ENCODE measurements at regions not wholly inside any gene's neighbourhood (a gene's known extent, or its start where the extent isn't known, plus 50 kb on each side); places are given as distances from the start of the nearest gene placed in this dataset.

DNA sequence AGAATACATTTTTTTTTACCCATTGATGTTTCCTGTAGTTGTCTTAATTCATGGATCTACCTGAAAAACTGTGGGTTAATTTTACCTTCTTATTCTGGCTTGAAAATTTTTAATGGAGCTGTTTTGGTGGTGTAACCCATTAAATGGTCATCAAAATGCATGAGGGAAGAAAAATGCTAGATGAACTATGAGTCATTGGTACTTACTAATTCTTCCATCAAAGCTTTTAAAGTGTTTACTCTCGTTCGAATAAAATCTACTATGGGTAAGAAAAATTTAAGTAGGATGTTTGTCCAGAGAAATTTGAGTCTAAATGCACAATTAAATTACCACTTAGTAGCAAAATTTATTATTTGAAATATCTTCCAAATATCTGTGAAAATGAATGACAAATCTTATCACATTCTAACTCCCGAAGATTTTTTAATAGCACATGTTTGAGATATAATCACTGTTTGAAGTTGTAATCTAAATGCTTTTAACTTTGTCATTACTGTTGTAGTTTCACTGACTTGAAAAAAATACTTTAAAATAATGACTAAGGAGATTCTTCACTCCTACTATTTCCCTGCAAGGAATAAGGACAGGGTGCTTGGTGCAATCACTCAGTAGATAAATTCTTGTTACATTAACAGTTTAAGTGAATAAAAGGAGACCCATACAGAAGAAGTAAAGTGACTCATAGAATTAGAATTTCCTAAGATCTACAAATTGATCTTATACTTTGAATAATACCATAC is 437.7 kb downstream of the IRS2 start:
- no peak for DNase-seq
- Histone ChIP-seq H3K9me3 (no peaks in the 10 kb centered on the region), H3K4me1 (ENCODE audit: insufficient read depth) (no peaks in the 10 kb centered on the region), H3K4me3 (no peak overlapping the region), H3K36me3 (no peaks in the 10 kb centered on the region), H3K27me3 (no peaks in the 10 kb centered on the region), H3K27ac (no peak overlapping the region)
- TF ChIP-seq, protein P1, sequence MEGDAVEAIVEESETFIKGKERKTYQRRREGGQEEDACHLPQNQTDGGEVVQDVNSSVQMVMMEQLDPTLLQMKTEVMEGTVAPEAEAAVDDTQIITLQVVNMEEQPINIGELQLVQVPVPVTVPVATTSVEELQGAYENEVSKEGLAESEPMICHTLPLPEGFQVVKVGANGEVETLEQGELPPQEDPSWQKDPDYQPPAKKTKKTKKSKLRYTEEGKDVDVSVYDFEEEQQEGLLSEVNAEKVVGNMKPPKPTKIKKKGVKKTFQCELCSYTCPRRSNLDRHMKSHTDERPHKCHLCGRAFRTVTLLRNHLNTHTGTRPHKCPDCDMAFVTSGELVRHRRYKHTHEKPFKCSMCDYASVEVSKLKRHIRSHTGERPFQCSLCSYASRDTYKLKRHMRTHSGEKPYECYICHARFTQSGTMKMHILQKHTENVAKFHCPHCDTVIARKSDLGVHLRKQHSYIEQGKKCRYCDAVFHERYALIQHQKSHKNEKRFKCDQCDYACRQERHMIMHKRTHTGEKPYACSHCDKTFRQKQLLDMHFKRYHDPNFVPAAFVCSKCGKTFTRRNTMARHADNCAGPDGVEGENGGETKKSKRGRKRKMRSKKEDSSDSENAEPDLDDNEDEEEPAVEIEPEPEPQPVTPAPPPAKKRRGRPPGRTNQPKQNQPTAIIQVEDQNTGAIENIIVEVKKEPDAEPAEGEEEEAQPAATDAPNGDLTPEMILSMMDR (IDR thresholded peaks at IDR 0.05), result no peak
- TF ChIP-seq EP300 (IDR thresholded peaks at IDR 0.05) (no peak), POLR2A (IDR thresholded peaks at IDR 0.05) (no peak)
- WGBS, 3 donors, result 57 to 64% (median 58%) methylated on average over 3 of the region's 3 CpGs
- intact Hi-C loops (cut with DNase I), result no loop called here

DNA sequence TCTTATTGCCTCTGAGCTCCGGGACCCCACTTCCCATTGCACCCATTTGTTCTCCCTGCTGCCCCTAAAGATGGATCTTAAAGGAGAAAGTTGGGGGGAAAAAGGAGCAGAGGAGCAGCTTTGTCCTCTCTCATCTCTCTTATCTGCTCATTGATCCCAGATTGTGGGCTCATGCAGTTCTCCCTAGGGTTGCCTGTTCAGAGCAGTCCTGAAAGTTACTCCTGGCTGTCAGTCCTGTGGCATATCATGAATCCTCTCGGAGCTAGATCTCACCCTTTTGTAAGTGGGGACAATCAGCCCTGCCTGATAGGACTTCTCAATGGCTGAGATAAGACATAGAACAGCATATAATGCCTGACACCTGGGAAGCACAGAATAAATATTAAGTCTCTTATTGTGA is 440.3 kb downstream of the IRS2 start:
- TF ChIP-seq EP300 (IDR thresholded peaks at IDR 0.05), result no peak
- TF ChIP-seq, protein P1 (IDR thresholded peaks at IDR 0.05), result no peak
- Histone ChIP-seq H3K9me3 (no peaks in the 10 kb centered on the region), H3K4me1 (ENCODE audit: insufficient read depth) (no peaks in the 10 kb centered on the region), H3K36me3 (no peaks in the 10 kb centered on the region), H3K4me3 (no peak overlapping the region), H3K27ac (no peak overlapping the region), H3K27me3 (no peaks in the 10 kb centered on the region)
- DNase-seq, result no peak
- 91 to 95% (median 91%) methylated on average over 2 of the region's 2 CpGs for WGBS, 3 donors
- intact Hi-C loops (cut with DNase I), result no loop called here

DNA sequence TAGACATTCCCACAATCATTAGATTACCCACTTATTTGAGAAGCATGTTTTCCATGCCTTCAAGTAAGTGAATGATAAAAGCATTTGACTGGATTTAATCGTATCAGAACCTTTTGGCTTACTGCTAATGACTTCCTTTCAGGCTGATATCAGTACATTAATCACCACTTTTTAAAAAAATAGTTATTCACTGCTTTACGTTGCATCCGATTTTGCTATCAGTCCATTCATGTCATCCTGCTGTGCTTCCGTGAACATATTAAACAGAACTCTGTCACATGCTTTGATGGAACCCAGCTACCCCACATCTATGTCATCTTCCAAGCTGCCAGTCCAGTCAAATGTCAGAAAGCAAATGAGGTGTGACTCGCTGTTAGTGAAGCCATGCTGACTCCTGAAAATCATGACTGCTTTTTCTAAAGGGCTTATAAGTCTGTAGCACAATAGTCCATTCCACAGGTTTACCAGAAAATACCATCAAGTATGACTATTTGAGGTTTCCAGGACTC is 440.9 kb downstream of the IRS2 start:
- TF ChIP-seq POLR2A (IDR thresholded peaks at IDR 0.05), result no peak
- TF ChIP-seq, protein P1 (IDR thresholded peaks at IDR 0.05), result no peak
- no peak for TF ChIP-seq EP300 (IDR thresholded peaks at IDR 0.05)
- no peak overlapping the region for H3K27ac ChIP-seq
- no peaks in the 10 kb centered on the region for H3K9me3 ChIP-seq
- DNase-seq, result no peak
- 73 to 83% (median 80%) methylated on average over 5 of the region's 5 CpGs for WGBS, 3 donors
- H3K4me1 ChIP-seq (ENCODE audit: insufficient read depth), result no peaks in the 10 kb centered on the region
- H3K27me3 ChIP-seq, result no peaks in the 10 kb centered on the region
- no peak overlapping the region for H3K4me3 ChIP-seq
- H3K36me3 ChIP-seq, result no peaks in the 10 kb centered on the region
- intact Hi-C loops (cut with DNase I), result no loop called here

DNA sequence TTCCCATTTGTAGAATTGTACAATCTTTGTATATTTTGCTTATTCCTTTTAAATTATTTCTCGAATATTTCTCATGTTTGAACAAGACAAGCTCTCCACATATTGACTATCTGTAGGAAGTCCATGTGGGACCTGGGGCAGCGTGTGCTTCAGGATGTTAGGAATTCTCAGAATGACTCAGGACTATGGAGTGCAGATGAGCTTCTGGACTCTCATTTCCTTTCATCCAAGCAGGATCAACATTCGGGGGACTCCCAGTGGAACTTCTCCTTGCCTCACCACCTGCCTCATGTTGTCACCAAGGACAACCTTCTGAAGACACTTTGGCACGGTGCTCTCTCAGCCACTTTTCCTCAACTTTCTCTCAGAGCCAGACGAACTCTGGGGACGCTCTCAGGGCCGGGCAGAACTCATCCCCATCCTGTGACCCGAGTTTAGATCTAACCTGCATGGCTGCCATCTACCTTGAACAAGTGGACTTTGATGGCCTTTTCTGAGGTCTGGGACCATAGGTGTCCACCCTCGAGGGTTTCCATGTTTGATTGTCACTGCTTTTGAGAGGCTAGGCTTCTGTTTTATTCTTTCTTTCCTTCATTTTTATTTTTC is 441.7 kb downstream of the IRS2 start:
- H3K4me3 ChIP-seq, result no peak overlapping the region
- no peak overlapping the region for H3K27ac ChIP-seq
- H3K9me3 ChIP-seq, result no peaks in the 10 kb centered on the region
- WGBS, 3 donors, result 80 to 81% (median 81%) methylated on average over 9 of the region's 9 CpGs
- H3K27me3 ChIP-seq, result no peaks in the 10 kb centered on the region
- H3K4me1 ChIP-seq (ENCODE audit: insufficient read depth), result no peaks in the 10 kb centered on the region
- intact Hi-C loops (cut with DNase I), result no loop called here
- no peaks in the 10 kb centered on the region for H3K36me3 ChIP-seq
- DNase-seq, result no peak
- TF ChIP-seq, protein P1 (IDR thresholded peaks at IDR 0.05), result no peak
- TF ChIP-seq EP300 (IDR thresholded peaks at IDR 0.05) (no peak), POLR2A (IDR thresholded peaks at IDR 0.05) (no peak)
